ENCODE measurements at regions not wholly inside any gene's neighbourhood (a gene's known extent, or its start where the extent isn't known, plus 50 kb on each side); places are given as distances from the start of the nearest gene placed in this dataset.

DNA sequence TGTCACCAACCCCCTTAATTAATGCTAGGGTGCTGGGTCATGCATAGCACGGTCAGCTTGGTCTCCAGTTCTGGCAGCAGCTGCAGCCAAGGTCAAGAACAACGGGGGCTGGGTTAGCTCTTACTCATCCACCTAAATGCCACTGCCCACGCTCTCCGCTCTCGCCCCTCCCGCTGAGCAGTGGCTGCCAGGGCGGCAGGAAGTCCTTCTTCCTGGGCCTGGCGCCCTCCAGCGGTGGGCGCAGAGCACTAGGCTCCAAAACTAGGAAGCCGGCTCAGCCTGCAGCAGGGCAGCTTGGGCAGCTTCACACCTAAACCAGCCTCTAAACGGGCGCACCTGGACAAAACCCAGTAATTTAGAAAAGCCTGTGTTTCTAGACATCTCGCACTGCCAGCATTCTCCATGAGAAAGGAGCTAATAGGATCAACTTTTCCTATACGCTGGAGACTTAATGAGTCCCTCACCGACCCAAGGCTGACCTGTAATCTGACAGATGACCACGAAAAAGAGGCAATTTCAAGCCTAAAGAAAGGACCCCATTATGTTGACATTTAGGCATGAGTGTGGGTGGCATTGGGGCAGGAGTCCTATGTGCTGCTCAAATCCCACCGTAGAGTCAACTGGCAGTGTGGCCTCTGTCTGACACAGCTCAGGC is 78.4 kb upstream of the LRRN2 start:
- peaks cover 0 to 14% (median 0%) of the 10 kb centered on the region in 4 donors for H3K9me3 ChIP-seq
- WGBS, 2 donors, result 4 to 19% methylated on average over 13 to 15 of the region's 18 CpGs
- no peak for TF ChIP-seq POLR2A (IDR thresholded peaks at IDR 0.05)
- TF ChIP-seq, protein P1, sequence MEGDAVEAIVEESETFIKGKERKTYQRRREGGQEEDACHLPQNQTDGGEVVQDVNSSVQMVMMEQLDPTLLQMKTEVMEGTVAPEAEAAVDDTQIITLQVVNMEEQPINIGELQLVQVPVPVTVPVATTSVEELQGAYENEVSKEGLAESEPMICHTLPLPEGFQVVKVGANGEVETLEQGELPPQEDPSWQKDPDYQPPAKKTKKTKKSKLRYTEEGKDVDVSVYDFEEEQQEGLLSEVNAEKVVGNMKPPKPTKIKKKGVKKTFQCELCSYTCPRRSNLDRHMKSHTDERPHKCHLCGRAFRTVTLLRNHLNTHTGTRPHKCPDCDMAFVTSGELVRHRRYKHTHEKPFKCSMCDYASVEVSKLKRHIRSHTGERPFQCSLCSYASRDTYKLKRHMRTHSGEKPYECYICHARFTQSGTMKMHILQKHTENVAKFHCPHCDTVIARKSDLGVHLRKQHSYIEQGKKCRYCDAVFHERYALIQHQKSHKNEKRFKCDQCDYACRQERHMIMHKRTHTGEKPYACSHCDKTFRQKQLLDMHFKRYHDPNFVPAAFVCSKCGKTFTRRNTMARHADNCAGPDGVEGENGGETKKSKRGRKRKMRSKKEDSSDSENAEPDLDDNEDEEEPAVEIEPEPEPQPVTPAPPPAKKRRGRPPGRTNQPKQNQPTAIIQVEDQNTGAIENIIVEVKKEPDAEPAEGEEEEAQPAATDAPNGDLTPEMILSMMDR (IDR thresholded peaks at IDR 0.05), result peak; percentile 44 to 77 (median 69)
- no peaks in the 10 kb centered on the region for H3K36me3 ChIP-seq
- no peak overlapping the region for H3K27ac ChIP-seq
- H3K4me3 ChIP-seq, result no peak overlapping the region
- peaks cover 0 to 13% (median 11%) of the 10 kb centered on the region in 4 donors for H3K4me1 ChIP-seq
- DNase-seq (ENCODE audit: low spot score in 2 of 2), result peak; percentile 17 to 29
- peaks cover 0 to 4% of the 10 kb centered on the region in 2 donors for H3K27me3 ChIP-seq

DNA sequence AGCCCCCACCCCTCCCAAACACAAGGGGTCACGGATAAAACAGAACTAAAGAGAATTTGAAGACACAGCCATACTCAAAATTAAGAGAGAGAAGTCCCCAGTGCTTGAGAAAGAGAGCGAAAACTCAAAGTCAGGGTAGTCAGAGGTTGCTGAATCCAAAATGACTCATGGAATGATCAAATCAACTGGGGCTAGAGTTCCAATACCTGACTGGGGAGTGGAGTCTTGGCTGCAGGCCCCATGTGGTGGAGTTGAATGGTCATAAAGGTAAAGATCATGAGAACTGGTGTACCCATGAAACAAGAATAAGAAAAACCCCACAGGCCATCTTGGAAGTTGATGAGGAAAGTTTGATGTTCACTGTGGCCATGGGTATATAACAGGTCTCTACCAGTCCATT is 84.5 kb upstream of the LRRN2 start:
- Histone ChIP-seq H3K4me1 (no peaks in the 10 kb centered on the region), H3K4me3 (no peak overlapping the region), H3K27me3 (peaks cover 0 to 21% of the 10 kb centered on the region in 2 donors), H3K9me3 (no peaks in the 10 kb centered on the region), H3K27ac (no peak overlapping the region), H3K36me3 (no peaks in the 10 kb centered on the region)
- WGBS, 2 donors, result 80 to 81% methylated on average over 2 of the region's 2 CpGs
- TF ChIP-seq POLR2A (IDR thresholded peaks at IDR 0.05) (no peak), EP300 (IDR thresholded peaks at IDR 0.05) (no peak)
- TF ChIP-seq, protein P1 (IDR thresholded peaks at IDR 0.05), result no peak
- DNase-seq (ENCODE audit: low spot score in 2 of 2), result no peak

DNA sequence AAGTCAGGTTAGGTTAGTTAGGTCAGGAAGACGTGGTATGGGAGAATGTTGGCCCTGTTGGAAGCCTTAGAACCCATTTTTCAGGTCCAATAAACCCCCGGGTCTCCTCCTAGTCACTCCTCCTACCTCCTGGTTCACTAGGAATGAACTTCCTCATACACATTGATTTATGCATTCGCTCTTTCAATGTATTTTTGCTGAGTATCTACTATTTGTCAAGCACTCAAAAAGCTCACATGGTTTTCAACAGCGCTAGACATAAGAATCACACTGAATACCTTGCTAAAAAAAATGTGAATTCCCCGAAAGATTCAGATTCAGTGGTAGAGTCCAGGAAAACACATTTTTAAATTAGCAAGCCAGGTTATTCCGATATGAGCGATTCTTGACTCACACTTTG is 85.8 kb upstream of the LRRN2 start:
- Histone ChIP-seq H3K4me1 (no peaks in the 10 kb centered on the region), H3K27ac (no peak overlapping the region), H3K4me3 (no peak overlapping the region), H3K36me3 (no peaks in the 10 kb centered on the region), H3K9me3 (no peaks in the 10 kb centered on the region), H3K27me3 (peaks cover 0 to 22% of the 10 kb centered on the region in 2 donors)
- TF ChIP-seq POLR2A (IDR thresholded peaks at IDR 0.05), result no peak
- TF ChIP-seq, protein P1 (IDR thresholded peaks at IDR 0.05), result no peak
- TF ChIP-seq EP300 (IDR thresholded peaks at IDR 0.05), result no peak
- WGBS, 2 donors, result 86 to 90% methylated on average over 7 of the region's 7 CpGs
- DNase-seq (ENCODE audit: low spot score in 2 of 2), result no peak

DNA sequence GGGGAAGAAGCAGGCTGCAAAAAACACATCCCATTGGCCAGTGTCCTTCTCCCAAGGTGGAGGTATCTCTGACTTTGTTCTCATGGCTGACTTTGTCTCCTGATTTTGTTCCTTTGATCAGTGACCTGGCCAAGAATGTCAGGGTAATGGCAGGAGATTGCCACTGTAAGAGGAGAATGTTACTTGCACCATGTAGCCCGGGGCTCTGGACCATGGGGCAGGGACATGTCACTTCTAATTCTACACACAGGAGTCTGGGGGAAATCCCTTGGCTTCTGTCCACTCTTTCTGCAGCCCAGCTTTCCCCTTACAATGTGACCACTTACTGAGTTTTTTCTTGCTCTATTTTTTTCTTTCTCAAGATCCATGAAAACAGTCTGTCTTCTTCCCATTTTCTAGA is 87.7 kb upstream of the LRRN2 start:
- H3K4me1 ChIP-seq, result no peaks in the 10 kb centered on the region
- no peak for TF ChIP-seq EP300 (IDR thresholded peaks at IDR 0.05)
- TF ChIP-seq, protein P1 (IDR thresholded peaks at IDR 0.05), result no peak
- no peak for TF ChIP-seq POLR2A (IDR thresholded peaks at IDR 0.05)
- 17 to 33% methylated on average over 1 of the region's 1 CpG for WGBS, 2 donors

DNA sequence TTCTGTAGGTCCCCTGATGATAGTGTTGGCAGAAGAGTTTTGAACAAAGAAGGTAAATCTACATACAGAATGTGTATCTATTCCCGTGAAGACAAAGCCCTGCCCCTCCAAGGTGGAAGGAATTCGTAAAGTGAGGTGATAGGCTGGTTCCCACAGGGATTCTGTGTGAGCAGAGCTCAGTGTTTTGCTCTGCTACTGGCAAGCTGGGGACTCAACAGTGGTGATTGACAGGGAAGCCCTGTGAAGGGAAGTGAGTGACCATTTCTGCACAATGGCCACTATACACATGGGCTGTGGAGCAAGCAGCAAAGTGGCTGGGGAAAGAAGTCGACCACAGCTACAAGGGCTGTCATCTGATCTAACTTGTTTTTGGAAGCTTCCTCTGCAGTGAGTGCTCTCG is 90.0 kb upstream of the LRRN2 start:
- 46 to 55% methylated on average over 4 of the region's 4 CpGs for WGBS, 2 donors
- DNase-seq (ENCODE audit: low spot score in 2 of 2), result no peak
- Histone ChIP-seq H3K36me3 (no peaks in the 10 kb centered on the region), H3K27ac (no peak overlapping the region), H3K4me1 (no peaks in the 10 kb centered on the region), H3K27me3 (peaks cover 0 to 8% of the 10 kb centered on the region in 2 donors), H3K4me3 (no peak overlapping the region), H3K9me3 (no peaks in the 10 kb centered on the region)
- TF ChIP-seq EP300 (IDR thresholded peaks at IDR 0.05) (no peak), POLR2A (IDR thresholded peaks at IDR 0.05) (no peak)
- TF ChIP-seq, protein P1 (IDR thresholded peaks at IDR 0.05), result no peak

More for the DNA sequence above, 87.7 kb upstream of the LRRN2 start:
- Histone ChIP-seq H3K27me3 (peaks cover 0 to 18% of the 10 kb centered on the region in 2 donors), H3K36me3 (no peaks in the 10 kb centered on the region), H3K9me3 (no peaks in the 10 kb centered on the region), H3K4me3 (no peak overlapping the region), H3K27ac (no peak overlapping the region)
- DNase-seq (ENCODE audit: low spot score in 2 of 2), result no peak

Measured in tibial nerve (tissue), 4 donors.